OCI-LY7 (cell line): ENCODE measurements at regions not wholly inside any gene's neighbourhood (a gene's known extent, or its start where the extent isn't known, plus 50 kb on each side); places are given as distances from the start of the nearest gene placed in this dataset.

Experiments used
- CTCF ChIP-seq: fragments of 200-600 bp; sonication (generic); conservative IDR thresholded peaks from 2 replicates; pipeline ENCODE4 v1.5.1; 2014; ENCODE audit warnings: mild to moderate bottlenecking, antibody characterized with exemption, low read length, moderate library complexity, mixed read lengths
- EZH2phosphoT487 ChIP-seq: fragments of 200-600 bp; sonication (generic); IDR thresholded peaks from 2 replicates; pipeline ENCODE4 v1.6.1; 2018; ENCODE audit warnings: low read depth, borderline replicate concordance, mild to moderate bottlenecking, mixed run types, antibody characterized with exemption, low read length, moderate library complexity, mixed read lengths

GRCh38 chr1:173421286-173421685, 55.8 kb upstream of the PRDX6 start:
- no peak for TF ChIP-seq CTCF
- no peak for TF ChIP-seq EZH2phosphoT487
